ENCODE measurements at regions not wholly inside any gene's neighbourhood (a gene's known extent, or its start where the extent isn't known, plus 50 kb on each side); places are given as distances from the start of the nearest gene placed in this dataset.

DNA sequence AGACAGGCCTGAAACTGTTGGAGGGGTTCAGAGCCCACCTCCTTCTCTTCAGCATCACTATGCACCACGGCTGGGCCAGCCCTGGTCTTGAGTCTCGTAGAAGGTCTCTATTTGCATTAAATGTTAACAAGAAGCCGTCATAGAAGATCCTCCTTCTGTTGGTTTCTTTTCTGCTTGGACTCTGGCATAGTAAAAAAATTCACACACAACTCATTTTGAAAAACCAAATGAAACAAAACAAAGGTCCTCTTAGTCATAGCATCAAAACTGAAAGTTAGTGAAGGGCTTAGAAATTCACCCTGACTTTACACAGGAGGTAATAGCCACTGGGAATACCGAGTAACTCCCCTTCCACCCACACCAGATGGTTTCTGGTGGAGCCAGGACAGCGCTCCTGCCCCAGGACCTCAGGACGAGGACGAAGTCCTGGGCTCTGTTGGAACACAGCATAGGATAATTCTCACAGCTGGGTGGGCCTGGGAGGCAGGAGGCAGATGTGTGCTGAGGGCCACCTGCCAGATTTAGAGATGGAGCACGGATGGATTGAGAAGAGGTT lies 248.4 kb upstream of the KLF6 start:
- DNase-seq (ENCODE audit: low spot score): no peak

DNA sequence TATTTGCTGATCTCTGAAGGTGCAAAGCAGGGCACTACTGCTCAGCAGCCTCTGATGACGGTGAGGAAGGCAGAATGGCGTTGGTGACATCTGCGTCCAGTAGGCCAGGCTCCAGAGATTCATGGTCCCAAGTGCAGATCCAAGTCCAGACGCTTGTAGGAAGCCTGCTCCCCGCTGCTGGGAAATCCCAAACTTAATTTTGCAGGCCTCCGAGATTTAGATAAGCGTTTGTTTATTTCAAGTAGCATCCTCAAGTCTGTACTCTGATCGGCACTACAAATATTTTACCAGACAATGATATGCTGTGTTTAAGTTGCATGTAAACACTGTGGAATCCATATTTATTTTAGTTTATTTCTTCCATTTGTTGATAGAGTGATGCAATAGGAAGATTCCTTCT lies 244.9 kb upstream of the KLF6 start:
- DNase-seq (ENCODE audit: low spot score): no peak

DNA sequence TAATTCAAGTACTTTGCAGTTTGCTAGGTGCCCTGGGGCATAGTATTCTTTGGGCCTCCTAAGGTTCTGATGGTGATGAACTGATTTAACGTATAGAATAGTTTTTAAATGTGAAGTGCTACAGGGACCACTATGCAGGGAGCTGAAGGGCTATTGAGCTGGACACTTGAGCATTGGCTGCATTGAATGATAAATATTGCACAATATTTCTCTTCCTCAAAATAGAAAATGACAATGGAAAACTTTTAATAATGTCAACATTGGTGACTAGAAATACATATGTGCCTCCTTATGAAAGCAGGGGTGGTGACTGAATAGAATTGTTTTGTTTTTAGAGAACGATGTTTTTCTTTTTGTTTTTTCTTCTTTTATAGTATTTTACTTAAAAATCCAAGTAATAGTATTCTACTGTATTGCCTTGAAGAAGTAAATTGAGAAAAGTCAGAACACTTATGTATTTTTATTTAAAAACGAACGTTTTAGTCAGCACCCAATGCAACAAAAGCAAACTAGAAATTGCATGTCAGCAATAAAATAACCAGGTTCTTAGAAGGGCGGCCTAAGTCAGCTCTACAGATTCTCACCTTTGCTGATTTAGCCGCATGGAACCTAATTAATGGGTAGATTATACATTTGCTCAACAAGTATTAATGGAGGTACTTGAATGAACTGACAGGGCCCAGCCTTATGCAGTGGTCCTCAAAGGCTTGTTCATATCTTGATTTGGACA lies 244.0 kb upstream of the KLF6 start:
- no peak for DNase-seq (ENCODE audit: low spot score)

GRCh38 chr10:4028027-4028471 lies 243.0 kb upstream of the KLF6 start:
- DNase-seq (ENCODE audit: low spot score): no peak

DNA sequence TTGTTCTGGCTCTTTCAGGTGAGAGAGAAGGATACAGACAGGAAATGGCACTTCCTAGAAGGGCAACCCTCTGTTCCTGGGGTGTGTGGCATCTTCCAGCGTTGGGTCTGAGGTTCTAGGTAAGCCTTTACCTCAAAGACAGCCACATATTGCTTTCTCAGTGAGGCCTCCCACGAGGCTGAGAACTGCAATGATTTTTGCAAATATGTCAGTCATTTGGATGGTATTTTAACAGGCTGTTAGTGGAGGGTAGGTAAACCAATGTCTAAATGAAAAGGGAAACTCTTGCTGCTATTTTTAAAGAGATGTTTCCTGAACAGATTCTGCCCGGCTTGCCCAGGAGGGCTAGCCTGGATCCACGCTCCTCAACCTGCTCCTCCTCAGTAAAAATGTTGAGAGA lies 240.3 kb upstream of the KLF6 start:
- no peak for DNase-seq (ENCODE audit: low spot score)

DNA sequence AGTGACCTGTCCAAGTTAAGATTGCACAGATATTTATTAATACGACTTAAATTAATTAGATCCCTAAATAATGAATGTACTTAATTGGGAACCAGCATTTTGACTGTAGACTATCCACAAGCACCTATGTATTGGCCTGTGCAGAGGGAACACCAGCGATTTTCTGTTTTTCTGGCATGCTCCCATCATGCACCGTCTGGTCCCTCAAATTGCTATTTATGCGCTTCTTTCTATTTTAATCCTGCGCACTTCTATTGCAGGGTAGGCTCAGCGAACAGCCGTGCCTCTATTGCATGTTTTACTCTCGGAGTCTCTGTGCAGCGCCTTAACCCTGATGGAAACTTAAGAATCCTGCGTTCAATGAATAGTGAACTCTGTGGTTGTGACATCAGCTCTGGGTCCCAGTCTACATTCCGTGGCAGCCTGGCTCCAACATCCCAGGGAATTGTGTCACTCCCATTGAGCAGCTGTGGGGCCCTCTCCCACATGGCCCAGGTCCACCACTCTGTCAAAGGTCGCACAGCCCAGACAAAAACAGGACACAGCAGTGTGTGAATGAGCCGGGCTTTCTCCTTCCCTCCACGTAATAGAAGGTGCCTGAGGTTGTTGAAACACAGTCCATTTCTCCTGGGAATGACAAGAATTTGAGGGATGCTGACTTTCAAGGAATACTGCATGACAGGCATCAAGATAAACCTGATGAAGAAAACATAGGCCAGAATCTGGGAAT lies 239.7 kb upstream of the KLF6 start:
- DNase-seq (ENCODE audit: low spot score): no peak

- DNase-seq (ENCODE audit: low spot score): no peak
Measured at GRCh38 chr10:4024027-4024426, 239.0 kb upstream of the KLF6 start.

- DNase-seq (ENCODE audit: low spot score): no peak
Measured at GRCh38 chr10:4022473-4022872, 237.5 kb upstream of the KLF6 start.

DNA sequence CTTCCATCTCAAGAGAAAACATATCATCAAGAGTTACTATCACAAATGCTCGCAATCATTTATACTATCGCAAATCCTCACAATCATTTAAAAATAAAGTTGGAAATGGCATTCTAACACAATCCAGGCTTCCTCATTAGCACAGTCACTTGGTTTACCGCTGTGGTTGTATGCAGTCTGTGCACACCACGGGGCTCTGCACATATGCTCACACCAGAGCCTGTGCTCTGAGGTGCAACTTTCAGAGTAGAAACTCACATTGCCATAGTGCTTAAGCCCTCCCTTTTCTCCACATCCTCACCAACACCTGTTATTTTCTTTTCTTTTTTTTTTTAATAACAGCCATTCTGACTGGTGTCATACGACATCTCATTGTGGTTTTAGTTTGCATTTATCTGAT lies 235.6 kb upstream of the KLF6 start:
- no peak for DNase-seq (ENCODE audit: low spot score)

DNA sequence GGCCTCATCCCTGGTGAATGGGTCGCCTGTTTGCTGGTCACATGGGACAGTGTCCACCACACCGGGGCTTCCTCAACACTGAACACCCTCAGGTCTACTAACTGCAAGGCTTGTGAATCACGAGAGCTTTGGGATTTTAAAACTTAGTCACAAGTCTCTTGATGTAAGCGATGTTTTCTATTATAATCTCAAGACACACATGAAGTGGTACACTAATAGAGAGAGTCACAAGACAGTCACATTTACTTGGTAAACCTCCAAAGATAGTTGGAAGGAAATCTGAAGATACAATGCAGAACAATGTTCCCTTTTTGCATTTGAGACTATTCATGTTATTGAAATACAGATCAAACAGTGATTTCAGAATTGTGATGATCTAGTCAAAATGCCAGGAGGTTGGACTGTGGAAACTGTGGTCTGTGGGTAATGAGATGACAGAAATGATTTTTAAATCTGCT lies 233.1 kb upstream of the KLF6 start:
- DNase-seq (ENCODE audit: low spot score): no peak

DNA sequence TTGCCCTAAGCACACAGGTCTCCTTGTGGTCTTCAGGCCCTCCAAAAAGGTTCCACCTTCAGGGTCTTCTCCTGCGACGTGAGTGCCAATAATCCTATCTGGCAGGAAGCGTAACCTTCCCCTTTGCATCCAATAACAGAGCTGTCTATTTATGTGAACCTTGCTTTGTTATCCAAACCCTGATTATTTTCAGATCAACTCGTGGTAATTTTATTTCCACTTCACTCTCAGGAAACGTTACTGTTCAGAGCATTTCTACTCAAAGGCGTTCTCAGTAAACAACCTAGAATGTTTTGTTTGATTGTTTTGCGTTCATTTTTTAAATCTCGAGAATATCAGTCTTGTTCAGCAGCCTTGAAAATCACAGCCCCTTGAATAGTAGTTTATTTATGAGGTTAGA lies 232.3 kb upstream of the KLF6 start:
- no peak for DNase-seq (ENCODE audit: low spot score)

DNA sequence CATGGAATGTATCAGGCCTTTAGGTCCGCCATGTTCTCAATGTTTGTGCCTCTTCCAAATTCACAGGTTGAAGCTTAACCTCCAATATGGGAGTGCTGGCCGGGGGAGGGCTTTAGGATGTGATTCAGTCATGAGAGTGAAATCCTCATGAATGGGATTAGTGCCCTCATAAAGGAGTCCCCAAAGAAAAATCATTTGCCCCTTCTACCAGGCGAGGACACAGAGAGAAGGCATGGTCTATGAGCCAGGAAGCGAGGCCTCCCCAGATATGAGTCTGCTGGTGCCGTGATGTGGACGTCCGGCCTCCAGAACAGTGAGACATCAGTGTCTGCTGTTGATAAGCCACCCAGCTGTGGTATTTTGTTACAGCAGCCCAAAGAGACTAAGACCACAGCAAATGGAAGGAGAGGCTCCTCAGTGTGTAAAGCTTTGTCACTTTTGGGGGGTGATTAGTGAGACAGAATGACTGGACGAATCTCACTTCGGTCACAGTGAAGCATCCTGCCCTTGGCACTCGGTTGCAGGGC lies 231.3 kb upstream of the KLF6 start:
- no peak for DNase-seq (ENCODE audit: low spot score)

GRCh38 chr10:4013651-4014121 lies 228.7 kb upstream of the KLF6 start:
- DNase-seq (ENCODE audit: low spot score): no peak

DNA sequence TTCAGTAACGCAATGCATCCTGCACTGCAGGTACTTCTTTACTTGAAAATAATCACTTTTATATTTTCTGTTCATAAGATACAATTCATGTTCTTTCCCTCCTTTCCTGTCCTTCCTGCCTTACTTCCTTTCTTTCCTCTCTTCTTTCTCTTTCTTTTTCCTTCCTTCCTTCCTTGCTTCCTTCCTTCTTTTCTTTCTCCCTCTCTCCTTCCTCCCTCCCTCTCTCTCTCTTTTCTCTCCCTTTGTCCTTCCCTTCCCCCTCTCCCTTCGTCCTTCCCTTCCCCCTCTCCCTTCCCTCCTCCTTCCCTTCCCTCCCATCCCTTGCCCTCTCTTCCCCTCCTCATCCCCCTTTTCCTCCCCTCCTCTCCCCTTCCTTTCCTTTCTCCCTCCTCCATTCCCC lies 227.8 kb upstream of the KLF6 start:
- no peak for DNase-seq (ENCODE audit: low spot score)

DNA sequence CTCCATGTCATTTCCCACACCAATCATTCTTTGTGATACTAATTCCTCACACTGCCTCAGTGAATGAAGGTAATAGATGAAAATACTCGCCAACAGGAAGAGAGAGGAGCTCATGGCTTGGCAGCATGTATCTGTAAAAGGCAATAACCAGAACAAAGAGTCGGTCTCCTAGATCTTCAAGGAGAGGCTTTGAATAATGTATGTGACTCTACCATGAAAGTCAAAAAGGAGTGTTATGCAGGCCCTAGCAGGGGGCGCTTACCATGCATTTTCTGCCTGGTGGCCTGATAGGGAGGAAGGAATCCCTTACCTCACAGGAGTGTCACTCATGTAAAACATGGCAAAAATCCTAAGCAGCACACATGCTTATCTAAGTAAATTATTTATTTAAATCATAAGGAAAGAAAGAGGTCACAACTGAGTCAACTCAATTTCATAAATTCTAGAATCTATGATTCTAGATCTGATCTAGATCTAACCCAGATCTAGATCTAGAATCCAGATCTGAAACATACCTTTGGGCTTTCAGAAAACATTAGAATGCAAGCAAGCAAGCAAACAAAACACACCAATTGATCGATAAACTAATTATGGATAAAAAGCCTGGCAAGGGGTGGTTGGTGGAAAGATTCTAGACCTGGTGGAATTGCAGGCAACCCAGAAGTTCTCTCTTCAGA lies 226.3 kb upstream of the KLF6 start:
- no peak for DNase-seq (ENCODE audit: low spot score)

GRCh38 chr10:4008676-4009382 lies 223.8 kb upstream of the KLF6 start:
- no peak for DNase-seq (ENCODE audit: low spot score)

DNA sequence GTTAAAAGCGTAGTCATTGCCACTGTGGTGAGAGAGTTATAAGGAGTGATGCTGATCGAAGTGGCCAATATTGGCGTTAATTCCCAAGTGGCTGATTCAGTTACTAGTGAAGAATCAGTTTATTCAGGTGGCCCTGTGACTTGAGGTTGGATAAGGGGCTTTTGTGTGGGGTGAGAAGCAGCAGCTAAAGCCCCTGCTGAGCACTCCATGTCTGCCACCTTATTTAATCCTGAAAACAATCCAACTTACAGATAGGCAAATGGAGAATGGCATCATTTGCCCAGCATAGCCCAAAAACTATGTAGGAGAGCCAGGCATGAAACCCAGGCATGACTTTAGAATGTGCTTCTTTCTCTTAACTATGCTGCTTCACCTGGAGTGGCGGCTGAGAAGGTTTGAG lies 222.8 kb upstream of the KLF6 start:
- DNase-seq (ENCODE audit: low spot score): no peak

GRCh38 chr10:4006858-4007257 lies 221.8 kb upstream of the KLF6 start:
- no peak for DNase-seq (ENCODE audit: low spot score)

DNA sequence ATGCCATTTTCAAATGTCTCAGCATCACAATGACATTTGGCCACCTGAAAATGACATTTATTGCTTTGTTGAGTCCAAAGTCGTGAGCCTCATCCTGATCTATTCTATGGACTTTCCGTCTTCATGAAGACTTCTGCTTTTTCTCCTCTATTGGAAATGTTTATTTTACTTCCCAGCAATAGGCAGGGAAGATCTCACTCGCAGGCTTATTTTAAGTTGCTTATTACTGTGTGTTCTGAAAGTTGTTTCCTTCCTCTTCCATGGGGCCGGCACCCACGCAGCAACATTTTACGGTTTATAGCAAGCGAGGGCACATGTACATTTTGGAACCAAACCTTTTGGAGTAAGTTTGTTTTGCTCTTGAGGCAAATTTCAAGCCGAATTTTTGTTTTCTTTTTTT lies 221.0 kb upstream of the KLF6 start:
- DNase-seq (ENCODE audit: low spot score): no peak

GRCh38 chr10:4004990-4005389 lies 220.0 kb upstream of the KLF6 start:
- DNase-seq (ENCODE audit: low spot score): no peak

GRCh38 chr10:4004144-4004543 lies 219.1 kb upstream of the KLF6 start:
- DNase-seq (ENCODE audit: low spot score): no peak
